ENCODE measurements at regions not wholly inside any gene's neighbourhood (a gene's known extent, or its start where the extent isn't known, plus 50 kb on each side); places are given as distances from the start of the nearest gene placed in this dataset.

GRCh38 chr7:135842446-135843179, 94.0 kb upstream of the FAM180A start:
- DNase-seq = no peak
- TF ChIP-seq, protein P1, sequence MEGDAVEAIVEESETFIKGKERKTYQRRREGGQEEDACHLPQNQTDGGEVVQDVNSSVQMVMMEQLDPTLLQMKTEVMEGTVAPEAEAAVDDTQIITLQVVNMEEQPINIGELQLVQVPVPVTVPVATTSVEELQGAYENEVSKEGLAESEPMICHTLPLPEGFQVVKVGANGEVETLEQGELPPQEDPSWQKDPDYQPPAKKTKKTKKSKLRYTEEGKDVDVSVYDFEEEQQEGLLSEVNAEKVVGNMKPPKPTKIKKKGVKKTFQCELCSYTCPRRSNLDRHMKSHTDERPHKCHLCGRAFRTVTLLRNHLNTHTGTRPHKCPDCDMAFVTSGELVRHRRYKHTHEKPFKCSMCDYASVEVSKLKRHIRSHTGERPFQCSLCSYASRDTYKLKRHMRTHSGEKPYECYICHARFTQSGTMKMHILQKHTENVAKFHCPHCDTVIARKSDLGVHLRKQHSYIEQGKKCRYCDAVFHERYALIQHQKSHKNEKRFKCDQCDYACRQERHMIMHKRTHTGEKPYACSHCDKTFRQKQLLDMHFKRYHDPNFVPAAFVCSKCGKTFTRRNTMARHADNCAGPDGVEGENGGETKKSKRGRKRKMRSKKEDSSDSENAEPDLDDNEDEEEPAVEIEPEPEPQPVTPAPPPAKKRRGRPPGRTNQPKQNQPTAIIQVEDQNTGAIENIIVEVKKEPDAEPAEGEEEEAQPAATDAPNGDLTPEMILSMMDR (conservative IDR thresholded peaks at IDR 0.05) = no peak
- Histone ChIP-seq H3K9ac (ENCODE audit: extremely low read depth, low read length, poor library complexity, severe bottlenecking) (no peak overlapping the region), H3K27ac (ENCODE audit: low read depth, low read length) (no peak overlapping the region), H3K9me3 (ENCODE audit: control insufficient read depth, low read length) (no peaks in the 10 kb centered on the region), H3K4me1 (ENCODE audit: control insufficient read depth, insufficient read depth, low read length) (no peaks in the 10 kb centered on the region), H3K36me3 (ENCODE audit: control insufficient read depth, insufficient read depth, low read length) (no peaks in the 10 kb centered on the region), H3K4me3 (ENCODE audit: low read length) (no peak overlapping the region), H3K27me3 (ENCODE audit: control insufficient read depth, insufficient read depth, low read length, poor library complexity, severe bottlenecking) (no peaks in the 10 kb centered on the region)
- H3K4me3 Mint-ChIP-seq = no peak overlapping the region
- no peaks in the 10 kb centered on the region for H3K36me3 Mint-ChIP-seq (ENCODE audit: low read depth)
- peaks cover 10% of the 10 kb centered on the region for H3K4me1 Mint-ChIP-seq
- no peaks in the 10 kb centered on the region for H3K27me3 Mint-ChIP-seq (ENCODE audit: insufficient read depth)
- 72 to 89% methylated on average over 1 to 2 of the region's 2 CpGs for WGBS, 2 experiments (ENCODE audit: insufficient coverage in 1 of 2, insufficient read length in 1 of 2)
- no peaks in the 10 kb centered on the region for H3K9me3 Mint-ChIP-seq
- no peak overlapping the region for H3K27ac Mint-ChIP-seq

GRCh38 chr7:135840591-135840990, 92.0 kb upstream of the FAM180A start:
- Histone ChIP-seq H3K4me1 (ENCODE audit: control insufficient read depth, insufficient read depth, low read length) (no peaks in the 10 kb centered on the region), H3K36me3 (ENCODE audit: control insufficient read depth, insufficient read depth, low read length) (no peaks in the 10 kb centered on the region), H3K4me3 (ENCODE audit: low read length) (no peak overlapping the region), H3K27me3 (ENCODE audit: control insufficient read depth, insufficient read depth, low read length, poor library complexity, severe bottlenecking) (no peaks in the 10 kb centered on the region), H3K9me3 (ENCODE audit: control insufficient read depth, low read length) (no peaks in the 10 kb centered on the region), H3K9ac (ENCODE audit: extremely low read depth, low read length, poor library complexity, severe bottlenecking) (no peak overlapping the region), H3K27ac (ENCODE audit: low read depth, low read length) (no peak overlapping the region)
- Mint-ChIP-seq H3K4me1 (peaks cover 10% of the 10 kb centered on the region), H3K9me3 (no peaks in the 10 kb centered on the region), H3K4me3 (no peak overlapping the region), H3K36me3 (ENCODE audit: low read depth) (no peaks in the 10 kb centered on the region), H3K27me3 (ENCODE audit: insufficient read depth) (no peaks in the 10 kb centered on the region), H3K27ac (no peak overlapping the region)
- DNase-seq = no peak
- TF ChIP-seq, protein P1 (conservative IDR thresholded peaks at IDR 0.05) = no peak

- no peak overlapping the region for H3K27ac Mint-ChIP-seq
- H3K36me3 Mint-ChIP-seq (ENCODE audit: low read depth) = no peaks in the 10 kb centered on the region
- no peaks in the 10 kb centered on the region for H3K9me3 Mint-ChIP-seq
Measured at GRCh38 chr7:135837675-135838074, 89.1 kb upstream of the FAM180A start.

More at GRCh38 chr7:135837675-135838074, 89.1 kb upstream of the FAM180A start:
- H3K4me1 Mint-ChIP-seq = peaks cover 16% of the 10 kb centered on the region
- H3K36me3 ChIP-seq (ENCODE audit: control insufficient read depth, insufficient read depth, low read length) = no peaks in the 10 kb centered on the region
- no peak overlapping the region for H3K4me3 ChIP-seq (ENCODE audit: low read length)
- no peak overlapping the region for H3K27ac ChIP-seq (ENCODE audit: low read depth, low read length)
- no peak overlapping the region for H3K9ac ChIP-seq (ENCODE audit: extremely low read depth, low read length, poor library complexity, severe bottlenecking)
- peaks cover 1% of the 10 kb centered on the region for H3K27me3 Mint-ChIP-seq (ENCODE audit: insufficient read depth)
- H3K4me1 ChIP-seq (ENCODE audit: control insufficient read depth, insufficient read depth, low read length) = no peaks in the 10 kb centered on the region
- H3K4me3 Mint-ChIP-seq = no peak overlapping the region
- DNase-seq = no peak
- WGBS, 2 experiments (ENCODE audit: insufficient coverage in 1 of 2, insufficient read length in 1 of 2) = 69 to 83% methylated on average over 1 to 2 of the region's 2 CpGs
- no peaks in the 10 kb centered on the region for H3K27me3 ChIP-seq (ENCODE audit: control insufficient read depth, insufficient read depth, low read length, poor library complexity, severe bottlenecking)
- no peaks in the 10 kb centered on the region for H3K9me3 ChIP-seq (ENCODE audit: control insufficient read depth, low read length)
- TF ChIP-seq, protein P1 (conservative IDR thresholded peaks at IDR 0.05) = no peak
